ENCODE measurements at regions not wholly inside any gene's neighbourhood (a gene's known extent, or its start where the extent isn't known, plus 50 kb on each side); places are given as distances from the start of the nearest gene placed in this dataset.

- TF ChIP-seq CTCF (IDR thresholded peaks at IDR 0.05) (no peak), POLR2A (IDR thresholded peaks at IDR 0.05) (no peak), POLR2AphosphoS5 (IDR thresholded peaks at IDR 0.05) (no peak)
These were observed 257.5 kb upstream of the PRMT6 start for GRCh38 chr1:106798991-106799390.
